HG03571 (cell line): ENCODE measurements at regions not wholly inside any gene's neighbourhood (a gene's known extent, or its start where the extent isn't known, plus 50 kb on each side); places are given as distances from the start of the nearest gene placed in this dataset.

Experiments used
- ATAC-seq: cut with Tn5 transposase; IDR thresholded peaks from one replicate; pipeline ENCODE4 v1.9.1; 2021; ENCODE audit not compliant: unreplicated experiment

GRCh38 chrX:43005561-43005960 lies 227.6 kb upstream of the PPP1R2C start:
- no peak for ATAC-seq

DNA sequence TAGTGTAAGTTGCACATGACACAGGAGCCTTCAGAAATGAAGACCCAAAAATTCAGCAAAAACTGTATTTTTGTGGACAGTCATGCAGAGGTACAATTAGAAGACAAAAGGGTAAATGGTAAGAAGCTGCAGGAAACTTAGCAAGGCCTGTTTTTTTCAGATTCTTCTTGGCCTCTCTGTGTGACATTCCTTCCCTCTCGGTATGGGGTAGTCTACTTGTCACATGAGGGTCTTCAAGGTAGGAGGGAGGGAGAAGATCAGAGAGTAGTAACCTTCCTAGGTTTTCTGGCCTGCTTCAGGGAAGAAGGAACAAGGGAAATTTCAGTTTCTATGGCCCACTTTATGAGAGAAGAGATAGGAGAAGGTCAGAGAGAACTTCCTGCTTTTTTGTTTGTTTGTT lies 230.4 kb upstream of the PPP1R2C start:
- ATAC-seq: no peak

DNA sequence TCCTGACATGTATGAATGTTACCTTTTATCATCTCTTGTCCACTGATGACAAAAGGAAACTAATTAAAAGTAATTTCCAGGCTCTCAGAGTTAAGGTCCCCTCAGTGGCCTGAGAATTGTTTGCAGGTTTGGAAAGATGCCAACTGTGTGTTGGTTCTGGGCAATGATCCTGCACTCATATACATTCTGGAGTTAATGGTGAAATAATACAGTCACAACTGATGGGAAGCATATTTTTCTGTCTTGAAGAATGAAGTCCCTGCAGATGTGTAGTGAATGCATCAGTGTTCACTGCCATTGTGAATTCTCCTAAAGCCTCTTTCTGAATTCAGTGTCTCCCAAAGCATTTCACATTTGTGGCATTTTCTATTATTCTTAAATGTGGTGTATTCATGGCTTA lies 238.1 kb upstream of the PPP1R2C start:
- ATAC-seq: no peak

- no peak for ATAC-seq
Measured at GRCh38 chrX:43018031-43018430, 240.1 kb upstream of the PPP1R2C start.

- ATAC-seq: no peak
Measured at GRCh38 chrX:43019021-43019420, 241.1 kb upstream of the PPP1R2C start.

- ATAC-seq: no peak
Measured at GRCh38 chrX:43025806-43026315, 247.9 kb upstream of the PPP1R2C start.

DNA sequence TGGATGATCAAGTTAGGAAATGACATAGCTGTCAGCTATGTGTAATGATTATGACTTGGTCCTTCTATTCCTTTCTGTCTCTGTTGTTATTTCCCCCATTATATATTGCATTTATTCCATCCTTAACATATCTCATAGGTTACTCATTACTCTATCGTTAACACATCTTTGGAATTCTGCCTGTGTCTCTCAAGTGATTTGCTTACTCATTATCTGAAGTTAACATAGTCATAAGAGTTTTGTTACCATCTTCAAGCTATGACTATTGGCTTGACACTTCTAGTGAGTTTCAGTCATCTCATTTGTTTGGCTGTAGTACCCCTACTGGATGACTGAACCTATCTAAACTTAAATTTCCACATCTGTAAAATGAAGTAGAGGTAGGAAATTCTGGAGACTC lies 286.1 kb upstream of the PPP1R2C start:
- ATAC-seq: no peak

DNA sequence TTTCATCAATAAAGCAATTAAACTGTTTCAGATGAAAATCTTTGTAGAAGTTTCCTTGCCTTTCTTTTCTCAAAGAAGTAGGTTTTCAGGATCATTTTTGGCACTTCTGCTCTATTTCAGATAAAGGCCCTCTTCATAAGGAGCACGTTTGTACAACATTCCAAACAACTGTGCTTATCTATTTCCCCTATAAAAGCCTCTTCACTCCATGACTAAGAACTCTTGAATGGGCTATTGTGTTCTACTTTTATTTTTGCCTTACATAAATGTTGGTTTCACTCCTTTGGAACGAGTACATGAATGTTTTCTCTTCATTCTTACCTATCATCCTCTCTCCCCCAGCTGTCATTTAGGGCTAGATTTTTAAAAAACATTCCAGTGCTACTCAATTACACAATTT lies 288.0 kb upstream of the PPP1R2C start:
- ATAC-seq: no peak

DNA sequence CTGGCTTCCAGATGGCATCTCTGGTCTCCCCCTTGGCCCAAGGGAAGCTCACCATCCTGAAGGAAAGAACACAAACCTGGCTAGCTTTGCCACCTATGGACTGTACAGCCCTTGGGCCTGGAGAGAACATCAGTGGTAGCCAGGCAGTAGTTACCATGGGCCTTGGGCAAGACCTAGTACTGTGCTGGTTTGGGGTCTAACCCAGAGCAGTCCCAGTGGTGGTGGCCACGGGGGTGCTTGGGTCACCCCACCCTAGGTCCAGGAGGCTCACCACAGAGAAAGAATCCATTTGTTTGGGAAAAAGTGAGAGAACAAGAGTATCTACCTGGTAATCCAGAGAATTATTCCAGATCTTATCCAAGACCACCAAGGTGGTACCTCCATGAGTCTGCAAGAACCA lies 290.7 kb upstream of the PPP1R2C start:
- no peak for ATAC-seq

DNA sequence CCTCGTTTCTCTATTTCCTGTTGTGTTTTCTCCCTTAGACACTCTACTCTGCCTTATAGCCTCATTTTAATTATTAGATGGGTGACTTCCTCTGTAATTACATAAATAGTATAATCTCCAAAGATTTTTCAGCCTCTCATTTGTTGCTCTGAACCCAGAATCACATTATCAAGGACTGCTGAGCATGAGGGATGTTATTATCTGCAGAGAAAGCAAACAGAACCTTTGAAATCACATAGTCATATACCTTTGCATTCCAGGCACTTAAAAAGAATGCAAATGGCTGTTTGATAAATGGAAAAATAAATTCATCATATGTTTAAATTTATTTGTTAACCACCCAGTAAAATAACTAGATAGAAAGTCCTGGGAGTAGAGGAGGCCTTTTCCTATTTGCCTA lies 305.1 kb upstream of the PPP1R2C start:
- no peak for ATAC-seq

DNA sequence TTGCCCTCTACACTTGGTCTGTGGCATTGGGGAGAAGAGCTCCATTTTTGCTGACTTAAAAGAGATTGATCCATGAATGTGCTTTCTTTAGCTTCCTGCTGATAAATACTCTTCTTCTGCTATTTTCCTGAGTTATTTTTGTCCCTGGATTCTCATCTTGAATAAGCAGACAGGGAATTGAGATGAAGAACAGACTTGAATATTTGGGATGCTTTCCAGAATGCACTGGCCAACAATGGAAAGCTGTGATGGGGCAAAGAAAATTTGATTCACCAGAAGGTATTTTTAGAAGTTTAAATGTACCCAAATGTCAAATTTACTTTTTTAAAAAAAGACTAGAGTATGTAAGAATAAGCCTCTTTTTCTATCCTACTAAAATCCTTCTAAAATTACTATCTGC lies 309.9 kb upstream of the PPP1R2C start:
- ATAC-seq: no peak

DNA sequence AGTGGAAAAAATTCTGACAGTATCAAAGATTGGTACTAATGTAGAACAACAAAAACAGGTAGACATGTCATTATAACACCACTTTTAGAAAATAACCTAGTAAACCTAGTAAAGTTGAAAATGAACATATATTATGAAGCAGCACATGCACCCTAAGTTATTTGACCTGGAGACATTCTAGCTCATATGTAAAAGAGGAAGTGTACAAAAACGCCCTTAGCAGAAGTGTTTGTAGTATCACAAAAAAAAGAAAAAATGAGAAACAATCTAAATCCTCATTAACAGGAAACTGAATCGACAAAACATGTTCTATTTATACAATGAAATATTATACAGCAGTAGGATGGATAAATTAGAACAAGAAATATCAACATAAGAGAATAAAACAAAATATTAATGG lies 318.9 kb upstream of the PPP1R2C start:
- ATAC-seq: no peak

DNA sequence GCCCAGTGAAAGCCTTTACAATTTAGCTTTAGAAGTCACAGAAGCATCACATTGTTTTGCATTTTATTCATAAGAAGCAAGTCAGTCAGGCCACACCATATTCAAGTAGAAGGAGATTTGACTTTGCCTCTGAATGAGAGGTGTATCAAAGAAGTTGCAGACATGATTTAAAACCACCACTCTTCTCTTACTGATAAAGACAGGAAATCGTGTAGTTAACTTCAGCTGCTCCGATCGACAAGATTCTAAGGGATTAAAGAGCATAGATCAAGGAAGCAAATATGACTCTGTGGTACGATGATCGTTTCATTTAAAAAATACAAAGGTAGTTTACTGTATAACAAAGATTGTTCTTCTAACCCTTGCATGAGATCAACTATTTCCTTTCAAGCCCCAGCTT lies 328.0 kb upstream of the PPP1R2C start:
- no peak for ATAC-seq

DNA sequence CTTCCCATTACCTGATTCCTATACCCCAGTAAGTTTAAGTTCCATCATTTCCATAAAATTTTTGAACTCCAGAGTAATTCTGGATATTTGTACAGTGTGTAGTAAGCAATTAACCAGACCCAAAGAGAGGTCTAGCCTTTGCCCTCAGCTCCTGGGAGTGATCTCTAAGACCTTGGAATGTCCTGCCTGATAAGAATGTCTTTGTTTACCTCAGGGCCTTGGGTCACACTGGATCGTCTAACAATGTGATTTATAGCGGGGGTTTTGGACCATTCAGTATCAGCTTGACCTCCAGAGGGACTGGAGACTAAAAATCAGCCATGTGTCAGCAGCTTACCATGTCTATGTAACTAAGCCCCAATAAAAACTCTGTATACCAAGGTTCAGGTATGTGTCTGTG lies 330.9 kb upstream of the PPP1R2C start:
- no peak for ATAC-seq

GRCh38 chrX:43121637-43122036 lies 343.7 kb upstream of the PPP1R2C start:
- ATAC-seq: no peak

GRCh38 chrX:43139645-43140044 lies 361.7 kb upstream of the PPP1R2C start:
- no peak for ATAC-seq

DNA sequence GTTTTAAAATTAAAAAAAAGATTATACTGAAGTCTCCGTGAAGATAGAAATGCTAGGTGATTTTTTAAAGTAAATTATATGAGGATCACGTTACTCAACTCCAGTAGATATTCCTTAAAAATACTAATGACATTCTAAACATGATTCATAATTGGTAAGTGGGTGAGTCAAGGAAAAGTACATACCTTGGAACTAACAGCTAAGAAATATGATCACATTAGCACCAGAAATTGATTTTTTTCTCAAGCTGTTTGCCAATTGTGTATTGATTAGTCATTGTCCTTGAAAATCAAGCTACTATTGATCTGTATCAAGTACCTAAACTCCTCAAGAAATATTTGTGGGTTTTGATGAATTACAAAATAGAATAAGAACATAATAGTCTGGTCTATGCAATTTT lies 362.6 kb upstream of the PPP1R2C start:
- ATAC-seq: no peak

- no peak for ATAC-seq
Measured at GRCh38 chrX:43141885-43142284, 363.9 kb upstream of the PPP1R2C start.

DNA sequence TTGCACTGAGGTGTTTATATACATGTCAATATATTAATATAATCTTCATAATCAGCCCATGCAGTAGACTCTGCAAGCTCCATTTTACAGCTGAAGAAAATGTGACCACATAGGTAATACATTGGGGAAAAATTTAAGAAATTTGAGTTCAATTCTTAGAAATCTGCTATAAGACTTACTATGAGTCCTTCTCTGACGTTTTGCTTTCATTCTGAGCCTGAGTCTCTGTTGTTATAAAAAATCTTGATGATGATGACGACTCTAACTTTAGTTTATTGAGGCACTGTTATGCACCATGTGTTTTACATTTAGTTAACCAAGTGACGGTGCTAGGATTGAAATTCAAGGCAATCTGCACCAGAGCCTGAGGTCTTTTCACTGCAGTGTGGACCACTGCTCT lies 370.3 kb upstream of the PPP1R2C start:
- no peak for ATAC-seq

DNA sequence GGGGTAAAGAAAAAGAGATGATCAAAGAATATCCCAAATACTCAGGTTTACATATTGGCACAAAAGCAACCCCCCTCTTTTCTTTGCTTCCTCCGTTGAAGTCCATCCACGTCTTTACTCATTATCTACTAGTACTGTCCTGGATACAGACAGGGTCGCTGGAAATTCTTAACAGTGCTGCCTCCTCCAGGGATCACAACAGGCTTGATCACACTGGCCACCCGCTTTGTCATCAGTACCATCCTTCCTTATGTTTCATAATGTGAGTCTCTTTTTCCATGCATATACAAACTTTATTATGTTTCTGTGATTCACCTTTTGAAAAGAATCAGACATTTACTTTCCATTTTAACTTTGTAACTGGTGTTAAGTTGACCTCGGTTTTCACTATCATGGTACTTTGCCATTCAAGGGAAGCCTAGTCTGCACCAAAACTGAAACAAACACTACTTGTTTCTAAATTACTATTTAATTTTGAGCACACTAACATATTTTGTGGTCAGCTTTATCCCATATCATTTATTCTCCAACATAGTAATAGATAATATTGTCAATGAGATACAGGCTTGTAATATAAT lies 387.5 kb upstream of the PPP1R2C start:
- no peak for ATAC-seq

GRCh38 chrX:43166874-43167273 lies 388.9 kb upstream of the PPP1R2C start:
- no peak for ATAC-seq

GRCh38 chrX:43175434-43175833 lies 397.5 kb upstream of the PPP1R2C start:
- ATAC-seq: no peak

DNA sequence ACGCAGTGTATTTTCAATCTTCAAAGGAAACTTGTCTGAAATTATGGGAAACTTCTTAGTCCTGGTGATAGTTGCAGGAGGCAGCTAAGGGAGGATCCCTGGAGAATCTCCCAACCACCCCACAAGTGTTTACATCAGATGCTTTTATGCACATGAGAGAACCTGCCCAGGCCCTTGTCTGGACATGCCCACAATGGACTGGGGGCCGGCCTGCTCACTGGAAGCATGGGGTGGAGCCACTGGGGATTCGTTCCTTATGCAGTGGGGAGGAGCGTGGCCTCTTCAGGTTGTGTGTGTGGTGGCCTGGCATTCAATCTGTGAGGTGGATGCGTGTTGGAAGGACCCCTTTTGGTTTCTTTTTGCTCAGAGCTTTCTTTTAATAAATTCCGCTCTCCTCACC lies 398.7 kb upstream of the PPP1R2C start:
- ATAC-seq: no peak

DNA sequence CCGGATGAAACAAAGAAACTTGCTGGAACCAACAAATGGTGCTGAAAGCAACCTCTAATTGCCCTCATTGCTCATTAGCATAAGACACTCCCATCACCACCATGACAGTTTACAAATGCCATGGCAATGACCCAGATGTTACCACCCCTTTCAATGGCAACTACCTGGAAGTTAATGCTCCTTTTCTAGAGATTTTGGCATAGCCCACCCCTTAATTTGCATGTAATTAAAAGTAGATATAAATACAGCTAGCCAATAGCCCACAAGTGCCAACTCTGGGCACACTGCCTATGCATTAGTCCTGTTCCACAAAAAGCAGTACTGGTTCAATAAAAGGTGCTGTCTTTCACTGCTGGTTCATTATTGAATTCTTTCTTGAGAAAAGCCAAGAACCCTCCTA lies 410.3 kb upstream of the PPP1R2C start:
- no peak for ATAC-seq
